Type B pancreatic cell (in vitro differentiated cells): ENCODE measurements at regions not wholly inside any gene's neighbourhood (a gene's known extent, or its start where the extent isn't known, plus 50 kb on each side); places are given as distances from the start of the nearest gene placed in this dataset.
"Not testable (repeated sequence)": the region's sequence is repeated elsewhere in the genome, so short reads cannot be mapped to it uniquely, and the experiment has no call there.

Source experiments
- DNase-seq: peaks from one replicate; pipeline ENCODE4 v3.0.0; 2021; ENCODE audit warnings: mixed read lengths; ENCODE audit not compliant: unreplicated experiment; ENCODE audit errors: extremely low spot score
- H3K27ac Mint-ChIP-seq: 2 replicates; pipeline ENCODE4 v1.8.0; 2021; ENCODE audit warnings: mild to moderate bottlenecking, mixed read lengths
- H3K27me3 Mint-ChIP-seq: 2 replicates; pipeline ENCODE4 v1.8.0; 2021; ENCODE audit warnings: mixed read lengths
- H3K36me3 Mint-ChIP-seq: 2 replicates; pipeline ENCODE4 v1.8.0; 2021; ENCODE audit warnings: mixed read lengths
- H3K4me1 Mint-ChIP-seq: one replicate; pipeline ENCODE4 v1.8.0; 2021; ENCODE audit warnings: mixed read lengths; ENCODE audit not compliant: unreplicated experiment
- H3K4me3 Mint-ChIP-seq: 2 replicates; pipeline ENCODE4 v1.8.0; 2021; ENCODE audit warnings: mild to moderate bottlenecking, mixed read lengths
- H3K9me3 Mint-ChIP-seq: 2 replicates; pipeline ENCODE4 v1.8.0; 2021; ENCODE audit warnings: mixed read lengths
- CTCF ChIP-seq: fragments of 200-600 bp; sonication (generic); conservative IDR thresholded peaks from 2 replicates; pipeline ENCODE4 v1.5.0; 2021; ENCODE audit warnings: antibody characterized with exemption, mild to moderate bottlenecking

- H3K27ac Mint-ChIP-seq: no peak overlapping the region
- no peaks in the 10 kb centered on the region for H3K27me3 Mint-ChIP-seq
- no peaks in the 10 kb centered on the region for H3K4me1 Mint-ChIP-seq
- H3K36me3 Mint-ChIP-seq: no peaks in the 10 kb centered on the region
- no peak for DNase-seq
- TF ChIP-seq CTCF: no peak
- peaks cover 3% of the 10 kb centered on the region for H3K9me3 Mint-ChIP-seq
- H3K4me3 Mint-ChIP-seq: no peak overlapping the region
These were observed 236.8 kb upstream of the RREB1 start for GRCh38 chr6:6870921-6871320.

- no peak for DNase-seq
- H3K9me3 Mint-ChIP-seq: peaks cover 6% of the 10 kb centered on the region
- H3K27ac Mint-ChIP-seq: no peak overlapping the region
- no peak for TF ChIP-seq CTCF
- no peaks in the 10 kb centered on the region for H3K36me3 Mint-ChIP-seq
- H3K4me1 Mint-ChIP-seq: no peaks in the 10 kb centered on the region
- no peak overlapping the region for H3K4me3 Mint-ChIP-seq
- no peaks in the 10 kb centered on the region for H3K27me3 Mint-ChIP-seq
These were observed 235.1 kb upstream of the RREB1 start for GRCh38 chr6:6872459-6873344.

- Mint-ChIP-seq H3K9me3 (peaks cover 6% of the 10 kb centered on the region), H3K4me3 (no peak overlapping the region), H3K27me3 (no peaks in the 10 kb centered on the region), H3K36me3 (no peaks in the 10 kb centered on the region), H3K4me1 (peaks cover under 1% of the 10 kb centered on the region), H3K27ac (no peak overlapping the region)
- no peak for TF ChIP-seq CTCF
- no peak for DNase-seq
These were observed 234.0 kb upstream of the RREB1 start for GRCh38 chr6:6873778-6874177.

- Mint-ChIP-seq H3K4me3 (no peak overlapping the region), H3K9me3 (peaks cover 6% of the 10 kb centered on the region), H3K4me1 (peaks cover 5% of the 10 kb centered on the region), H3K27ac (no peak overlapping the region), H3K27me3 (no peaks in the 10 kb centered on the region), H3K36me3 (no peaks in the 10 kb centered on the region)
- no peak for DNase-seq
- TF ChIP-seq CTCF: no peak
These were observed 231.8 kb upstream of the RREB1 start for GRCh38 chr6:6875818-6876470.

- H3K27ac Mint-ChIP-seq, H3K4me3 Mint-ChIP-seq, H3K27me3 Mint-ChIP-seq, H3K36me3 Mint-ChIP-seq, DNase-seq: not testable (repeated sequence)
- H3K9me3 Mint-ChIP-seq: peaks cover 11% of the 10 kb centered on the region
- H3K4me1 Mint-ChIP-seq: peaks cover 16% of the 10 kb centered on the region
These were observed 230.0 kb upstream of the RREB1 start for GRCh38 chr6:6877792-6878191.
